ENCODE measurements at regions not wholly inside any gene's neighbourhood (a gene's known extent, or its start where the extent isn't known, plus 50 kb on each side); places are given as distances from the start of the nearest gene placed in this dataset.

GRCh38 chr10:3723766-3724165 lies 61.2 kb downstream of the KLF6 start:
- Histone ChIP-seq H3K36me3 (no peaks in the 10 kb centered on the region), H3K4me1 (peaks cover 22 to 33% (median 28%) of the 10 kb centered on the region in 10 experiments), H4K20me1 (no peaks in the 10 kb centered on the region), H3K27me3 (no peaks in the 10 kb centered on the region), H3K4me2 (no peak overlapping the region), H3K27ac (no peak overlapping the region), H3K9ac (no peak overlapping the region), H3K9me3 (replicated peaks in 1 of 11) (peaks cover 0 to 44% (median 5%) of the 10 kb centered on the region in 11 experiments; a peak in 9 of 22 replicates), H3K4me3 (no peak overlapping the region)
- TF ChIP-seq Cebpa-rat (IDR thresholded peaks at IDR 0.05) = no peak

- peak overlapping the region; percentile 62 to 82 (median 72) for H3K27ac ChIP-seq
- H3K4me2 ChIP-seq = peak overlapping the region; percentile 32 to 63 (median 47)
- H3K4me1 ChIP-seq = peaks cover 43 to 52% (median 48%) of the 10 kb centered on the region in 10 experiments
- TF ChIP-seq Cebpa-rat (IDR thresholded peaks at IDR 0.05) = peak; percentile 55 to 90 (median 85); a peak in 20 of 22 replicates
- no peaks in the 10 kb centered on the region for H3K27me3 ChIP-seq
- peak overlapping the region in 8 of 11 experiments; percentile 26 to 65 (median 46); a peak in 13 of 22 replicates for H3K9ac ChIP-seq
- H3K4me3 ChIP-seq = no peak overlapping the region
- peaks cover 0 to 54% (median 10%) of the 10 kb centered on the region in 11 experiments; a peak in 10 of 22 replicates for H3K9me3 ChIP-seq (replicated peaks in 1 of 11)
- H4K20me1 ChIP-seq = no peaks in the 10 kb centered on the region
- H3K36me3 ChIP-seq = no peaks in the 10 kb centered on the region
These were observed 64.6 kb downstream of the KLF6 start for GRCh38 chr10:3720228-3721019.

GRCh38 chr10:3719024-3719843 lies 65.8 kb downstream of the KLF6 start:
- peak overlapping the region; percentile 4 to 63 (median 43); a peak in 20 of 22 replicates for H3K4me2 ChIP-seq
- H3K4me3 ChIP-seq = no peak overlapping the region
- H3K27ac ChIP-seq = peak overlapping the region; percentile 35 to 82 (median 72); a peak in 21 of 22 replicates
- no peak for TF ChIP-seq Cebpa-rat (IDR thresholded peaks at IDR 0.05)
- no peaks in the 10 kb centered on the region for H3K27me3 ChIP-seq
- H3K9me3 ChIP-seq (replicated peaks in 1 of 11) = peaks cover 0 to 54% (median 10%) of the 10 kb centered on the region in 11 experiments; a peak in 10 of 22 replicates
- peaks cover 43 to 61% (median 52%) of the 10 kb centered on the region in 10 experiments for H3K4me1 ChIP-seq
- no peaks in the 10 kb centered on the region for H4K20me1 ChIP-seq
- H3K36me3 ChIP-seq = no peaks in the 10 kb centered on the region
- H3K9ac ChIP-seq = peak overlapping the region in 1 of 11 experiments; percentile 43; a peak in 1 of 22 replicates

GRCh38 chr10:3716093-3716492 lies 68.9 kb downstream of the KLF6 start:
- Histone ChIP-seq H3K4me2 (peak overlapping the region; percentile 18 to 77 (median 52)), H3K4me3 (no peak overlapping the region), H3K27me3 (no peaks in the 10 kb centered on the region), H4K20me1 (no peaks in the 10 kb centered on the region), H3K27ac (peak overlapping the region in 3 of 11 experiments; percentile 29 to 60 (median 51); a peak in 5 of 22 replicates), H3K4me1 (peaks cover 34 to 57% (median 45%) of the 10 kb centered on the region in 10 experiments), H3K9ac (peak overlapping the region in 3 of 11 experiments; percentile 21 to 49 (median 29); a peak in 5 of 22 replicates), H3K9me3 (replicated peaks in 1 of 11) (peaks cover 20 to 53% (median 28%) of the 10 kb centered on the region in 11 experiments), H3K36me3 (peaks cover 0 to 5% (median 0%) of the 10 kb centered on the region in 11 experiments; a peak in 2 of 22 replicates)
- no peak for TF ChIP-seq Cebpa-rat (IDR thresholded peaks at IDR 0.05)

GRCh38 chr10:3714967-3715366 lies 70.0 kb downstream of the KLF6 start:
- Histone ChIP-seq H3K4me3 (no peak overlapping the region), H3K4me2 (peak overlapping the region in 6 of 11 experiments; percentile 8 to 62 (median 32); a peak in 5 of 22 replicates), H4K20me1 (no peaks in the 10 kb centered on the region), H3K9ac (no peak overlapping the region), H3K9me3 (replicated peaks in 1 of 11) (peaks cover 26 to 55% (median 37%) of the 10 kb centered on the region in 11 experiments), H3K4me1 (peaks cover 25 to 47% (median 34%) of the 10 kb centered on the region in 10 experiments), H3K36me3 (peaks cover 0 to 5% (median 0%) of the 10 kb centered on the region in 11 experiments; a peak in 2 of 22 replicates), H3K27ac (no peak overlapping the region), H3K27me3 (no peaks in the 10 kb centered on the region)
- no peak for TF ChIP-seq Cebpa-rat (IDR thresholded peaks at IDR 0.05)

GRCh38 chr10:3714531-3714930 lies 70.5 kb downstream of the KLF6 start:
- H3K27me3 ChIP-seq = no peaks in the 10 kb centered on the region

GRCh38 chr10:3712707-3713106 lies 72.3 kb downstream of the KLF6 start:
- Histone ChIP-seq H3K36me3 (peaks cover 0 to 5% (median 0%) of the 10 kb centered on the region in 11 experiments; a peak in 2 of 22 replicates), H3K9ac (no peak overlapping the region), H3K27ac (no peak overlapping the region), H4K20me1 (no peaks in the 10 kb centered on the region), H3K4me2 (no peak overlapping the region), H3K9me3 (replicated peaks in 1 of 11) (peaks cover 25 to 46% (median 37%) of the 10 kb centered on the region in 11 experiments), H3K4me3 (no peak overlapping the region), H3K4me1 (peaks cover 12 to 51% (median 28%) of the 10 kb centered on the region in 10 experiments), H3K27me3 (no peaks in the 10 kb centered on the region)
- TF ChIP-seq Cebpa-rat (IDR thresholded peaks at IDR 0.05) = no peak

More at GRCh38 chr10:3714531-3714930, 70.5 kb downstream of the KLF6 start:
- Histone ChIP-seq H3K4me3 (no peak overlapping the region), H3K36me3 (peaks cover 0 to 5% (median 0%) of the 10 kb centered on the region in 11 experiments; a peak in 2 of 22 replicates), H3K9ac (no peak overlapping the region), H3K9me3 (replicated peaks in 1 of 11) (peaks cover 26 to 51% (median 37%) of the 10 kb centered on the region in 11 experiments), H3K4me2 (0 out of 22 replicates have a peak overlapping the region, but pooled peaks of 1 of the 11 experiments have one; percentile 48), H3K4me1 (peaks cover 20 to 47% (median 31%) of the 10 kb centered on the region in 10 experiments), H3K27ac (no peak overlapping the region), H4K20me1 (no peaks in the 10 kb centered on the region)
- no peak for TF ChIP-seq Cebpa-rat (IDR thresholded peaks at IDR 0.05)

- Histone ChIP-seq H3K4me3 (no peak overlapping the region), H3K27me3 (no peaks in the 10 kb centered on the region), H3K9ac (no peak overlapping the region), H3K36me3 (peaks cover 0 to 5% (median 0%) of the 10 kb centered on the region in 11 experiments; a peak in 2 of 22 replicates), H3K9me3 (replicated peaks in 1 of 11) (peaks cover 25 to 53% (median 37%) of the 10 kb centered on the region in 11 experiments), H3K4me1 (peaks cover 11 to 52% (median 26%) of the 10 kb centered on the region in 10 experiments), H3K4me2 (no peak overlapping the region), H4K20me1 (no peaks in the 10 kb centered on the region), H3K27ac (no peak overlapping the region)
- no peak for TF ChIP-seq Cebpa-rat (IDR thresholded peaks at IDR 0.05)
These were observed 73.1 kb downstream of the KLF6 start for GRCh38 chr10:3711918-3712317.
